HG03175 (cell line): ENCODE measurements at regions not wholly inside any gene's neighbourhood (a gene's known extent, or its start where the extent isn't known, plus 50 kb on each side); places are given as distances from the start of the nearest gene placed in this dataset.

Experiments
- ATAC-seq: cut with Tn5 transposase; IDR thresholded peaks from one replicate; pipeline ENCODE4 v1.9.1; 2021; ENCODE audit warnings: mild to moderate bottlenecking, moderate library complexity; ENCODE audit not compliant: unreplicated experiment

GRCh38 chr16:79748629-79749028 lies 148.1 kb upstream of the MAF start:
- ATAC-seq = no peak

GRCh38 chr16:79747688-79748087 lies 147.2 kb upstream of the MAF start:
- no peak for ATAC-seq

- ATAC-seq = no peak
These were observed 139.7 kb upstream of the MAF start for GRCh38 chr16:79740252-79740651.

GRCh38 chr16:79735271-79735670 lies 134.7 kb upstream of the MAF start:
- ATAC-seq = no peak

- no peak for ATAC-seq
These were observed 134.2 kb upstream of the MAF start for GRCh38 chr16:79734721-79735120.

- no peak for ATAC-seq
These were observed 128.3 kb upstream of the MAF start for GRCh38 chr16:79728923-79729240.

- no peak for ATAC-seq
These were observed 127.7 kb upstream of the MAF start for GRCh38 chr16:79728048-79728922.

GRCh38 chr16:79726902-79727301 lies 126.4 kb upstream of the MAF start:
- no peak for ATAC-seq

- ATAC-seq = no peak
These were observed 124.5 kb upstream of the MAF start for GRCh38 chr16:79725051-79725450.

GRCh38 chr16:79723583-79724168 lies 123.1 kb upstream of the MAF start:
- no peak for ATAC-seq

GRCh38 chr16:79721270-79721669 lies 120.7 kb upstream of the MAF start:
- no peak for ATAC-seq

GRCh38 chr16:79717333-79718137 lies 117.0 kb upstream of the MAF start:
- ATAC-seq = no peak

- ATAC-seq = no peak
These were observed 116.3 kb upstream of the MAF start for GRCh38 chr16:79716645-79717332.

GRCh38 chr16:79715061-79715460 lies 114.5 kb upstream of the MAF start:
- no peak for ATAC-seq

- no peak for ATAC-seq
These were observed 113.9 kb upstream of the MAF start for GRCh38 chr16:79714440-79714839.

- ATAC-seq = no peak
These were observed 113.2 kb upstream of the MAF start for GRCh38 chr16:79713609-79714309.

- no peak for ATAC-seq
These were observed 111.7 kb upstream of the MAF start for GRCh38 chr16:79712276-79712675.

- ATAC-seq = no peak
These were observed 107.3 kb upstream of the MAF start for GRCh38 chr16:79707876-79708275.

- no peak for ATAC-seq
These were observed 102.5 kb upstream of the MAF start for GRCh38 chr16:79703066-79703465.

GRCh38 chr16:79698341-79698753 lies 97.8 kb upstream of the MAF start:
- ATAC-seq = no peak
